Activated T-helper 1 cell treated with anti-CD3 and anti-CD28 coated beads, Interleukin-2, amount 50 U/mL, for 16 hours (primary cell): ENCODE measurements at regions not wholly inside any gene's neighbourhood (a gene's known extent, or its start where the extent isn't known, plus 50 kb on each side); places are given as distances from the start of the nearest gene placed in this dataset.

Experiments used
- DNase-seq, 2 donors: peaks; one replicate each; pipeline ENCODE4 v3.0.0-alpha.2; 2020; ENCODE audit warnings: low read depth in 1 of 2, low spot score in 1 of 2

GRCh38 chr15:79230766-79231165 is 51.8 kb upstream of the ANKRD34C start:
- no peak for DNase-seq

GRCh38 chr15:79222808-79223207 is 59.7 kb upstream of the ANKRD34C start:
- DNase-seq, result no peak

GRCh38 chr15:79221696-79222095 is 60.8 kb upstream of the ANKRD34C start:
- DNase-seq, result no peak

- no peak for DNase-seq
Observed at GRCh38 chr15:79219393-79220056, 63.0 kb upstream of the ANKRD34C start.

- DNase-seq, result no peak
Observed at GRCh38 chr15:79218588-79219200, 63.8 kb upstream of the ANKRD34C start.

GRCh38 chr15:79213650-79214049 is 68.9 kb upstream of the ANKRD34C start:
- no peak for DNase-seq

GRCh38 chr15:79212589-79213157 is 69.8 kb upstream of the ANKRD34C start:
- DNase-seq, result no peak

- no peak for DNase-seq
Observed at GRCh38 chr15:79211481-79211880, 71.0 kb upstream of the ANKRD34C start.

- no peak for DNase-seq
Observed at GRCh38 chr15:79209690-79210089, 72.8 kb upstream of the ANKRD34C start.

- DNase-seq, result no peak
Observed at GRCh38 chr15:79209116-79209515, 73.4 kb upstream of the ANKRD34C start.

GRCh38 chr15:79208179-79208578 is 74.3 kb upstream of the ANKRD34C start:
- DNase-seq, result no peak

GRCh38 chr15:79206940-79207339 is 75.6 kb upstream of the ANKRD34C start:
- DNase-seq, result no peak

- DNase-seq, result no peak
Observed at GRCh38 chr15:79204886-79205675, 77.4 kb upstream of the ANKRD34C start.

- DNase-seq, result no peak
Observed at GRCh38 chr15:79198461-79198860, 84.1 kb upstream of the ANKRD34C start.

GRCh38 chr15:79197285-79197684 is 85.2 kb upstream of the ANKRD34C start:
- DNase-seq, result no peak

- DNase-seq, result no peak
Observed at GRCh38 chr15:79195802-79196201, 86.7 kb upstream of the ANKRD34C start.

GRCh38 chr15:79195239-79195638 is 87.3 kb upstream of the ANKRD34C start:
- DNase-seq, result no peak

- DNase-seq, result no peak
Observed at GRCh38 chr15:79194386-79194785, 88.1 kb upstream of the ANKRD34C start.

GRCh38 chr15:79193549-79193948 is 89.0 kb upstream of the ANKRD34C start:
- DNase-seq, result no peak

GRCh38 chr15:79193103-79193502 is 89.4 kb upstream of the ANKRD34C start:
- no peak for DNase-seq

GRCh38 chr15:79192462-79193036 is 90.0 kb upstream of the ANKRD34C start:
- no peak for DNase-seq

- no peak for DNase-seq
Observed at GRCh38 chr15:79190093-79190492, 92.4 kb upstream of the ANKRD34C start.
